Tibial nerve (tissue), 4 donors: ENCODE measurements at regions not wholly inside any gene's neighbourhood (a gene's known extent, or its start where the extent isn't known, plus 50 kb on each side); places are given as distances from the start of the nearest gene placed in this dataset.

Experiments
- CTCF ChIP-seq, 5 experiments: fragments of 200-600 bp in 3 of 5; fragments of 450-650 bp in 2 of 5; sonication (generic) in 3 of 5; IDR thresholded peaks; one replicate each; pipeline ENCODE4 v1.5.1; 2016 to 2019; ENCODE audit warnings: antibody characterized with exemption in 5 of 5, mild to moderate bottlenecking in 3 of 5, moderate library complexity in 2 of 5
- EP300 ChIP-seq, 2 donors: sonication (generic); formaldehyde crosslinking; IDR thresholded peaks; one replicate each; pipeline ENCODE4 v1.6.1; 2017; ENCODE audit warnings: antibody characterized with exemption in 2 of 2, mild to moderate bottlenecking in 1 of 2
- POLR2A ChIP-seq, 2 donors: fragments of 450-650 bp; IDR thresholded peaks; one replicate each; pipeline ENCODE4 v1.6.1; 2017; ENCODE audit warnings: antibody characterized with exemption in 2 of 2, mild to moderate bottlenecking in 2 of 2, moderate library complexity in 2 of 2

- TF ChIP-seq CTCF (IDR thresholded peaks at IDR 0.05) (no peak), POLR2A (IDR thresholded peaks at IDR 0.05) (no peak), EP300 (IDR thresholded peaks at IDR 0.05) (no peak)
Measured at GRCh38 chr4:22090661-22091351, 142.2 kb upstream of the KCNIP4 start.
